Mucosa of descending colon (tissue), 3 donors: ENCODE measurements at regions not wholly inside any gene's neighbourhood (a gene's known extent, or its start where the extent isn't known, plus 50 kb on each side); places are given as distances from the start of the nearest gene placed in this dataset.

Experiments
- ATAC-seq: fragments of 200-7000 bp; cut with Tn5 transposase; one replicate; pipeline ENCODE4 v1.9.1; 2020; ENCODE audit warnings: mild to moderate bottlenecking, moderate library complexity
- DNase-seq, 3 donors: peaks; one replicate each; pipeline ENCODE4 v3.0.0-alpha.2; 2020
- H3K36me3 ChIP-seq: fragments of 200-600 bp; one replicate; pipeline ENCODE4 v1.8.0; 2021; ENCODE audit warnings: low read depth, mild to moderate bottlenecking
- H3K4me1 ChIP-seq: fragments of 200-600 bp; one replicate; pipeline ENCODE4 v1.8.0; 2021; ENCODE audit warnings: low read depth, mild to moderate bottlenecking
- H3K4me3 ChIP-seq: fragments of 200-600 bp; one replicate; pipeline ENCODE4 v1.8.0; 2021; ENCODE audit warnings: mild to moderate bottlenecking
- H3K9me3 ChIP-seq: fragments of 200-600 bp; one replicate; pipeline ENCODE4 v1.8.0; 2021; ENCODE audit warnings: mild to moderate bottlenecking
- intact Hi-C, 2 donors: fragments of 100-400 bp; cut with DNase I in 1 of 2; cut with micrococcal nuclease in 1 of 2; formaldehyde crosslinking; loops; one replicate each; pipeline versions ENCODE4 v1.11.0 to v1.11.1; 2022; cut with DNase I, micrococcal nuclease
- TF ChIP-seq, protein P1 (sequence below): fragments of 200-600 bp; IDR thresholded peaks from one replicate; pipeline ENCODE4 v1.8.0; 2022; ENCODE audit warnings: antibody characterized with exemption, mild to moderate bottlenecking
- donor health status: DM: no; HTN: no; CAD: no; lungs with moderate emphysema.
- donor health status: DM: no; HTN: no; CAD: no.
- donor health status: DM: no; HTN: yes; CAD: no.

DNA sequence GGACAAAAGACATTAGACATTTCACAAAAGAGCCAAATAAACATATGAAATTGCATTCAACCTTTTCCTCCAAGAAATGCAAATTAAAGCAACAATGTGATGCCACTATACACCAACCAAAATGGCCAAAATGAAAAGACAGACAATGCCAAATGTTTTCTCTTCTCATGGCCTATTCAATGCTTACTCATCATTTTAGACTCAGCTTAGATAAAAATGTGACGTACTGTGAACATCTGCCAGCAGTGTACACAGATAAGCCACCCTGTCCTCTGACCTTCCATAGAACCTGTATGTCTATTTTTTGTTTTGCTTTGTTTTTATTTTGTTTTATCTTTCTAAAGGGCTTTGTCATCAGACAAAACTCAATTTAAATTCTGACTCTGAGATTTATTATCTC, 385.2 kb downstream of the FRK start:
- ATAC-seq (no peak), DNase-seq (no peak)
- intact Hi-C loops, result no loop called here

DNA sequence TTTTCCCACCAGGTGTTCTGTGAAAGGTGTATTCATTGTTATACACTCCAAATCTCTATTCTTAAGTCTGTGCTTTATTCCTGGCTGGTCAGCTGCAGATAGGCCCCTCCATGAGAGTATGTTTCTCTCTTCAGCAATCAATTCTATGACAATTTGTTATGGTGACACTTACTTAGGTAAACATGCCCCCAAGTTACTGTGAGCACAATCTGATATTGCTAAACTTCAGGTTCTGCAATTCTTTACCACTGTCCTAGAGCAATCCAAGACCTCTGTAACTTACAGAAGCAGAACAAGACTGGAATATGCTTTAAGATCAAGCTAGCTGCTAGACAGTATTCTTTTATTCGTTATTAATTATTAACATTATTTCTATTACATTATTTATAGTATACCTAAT, 391.9 kb downstream of the FRK start:
- intact Hi-C loops, result no loop called here
- no peak for ATAC-seq
- Histone ChIP-seq H3K9me3 (no peaks in the 10 kb centered on the region), H3K36me3 (no peaks in the 10 kb centered on the region), H3K4me1 (no peaks in the 10 kb centered on the region), H3K4me3 (no peak overlapping the region)
- TF ChIP-seq, protein P1, sequence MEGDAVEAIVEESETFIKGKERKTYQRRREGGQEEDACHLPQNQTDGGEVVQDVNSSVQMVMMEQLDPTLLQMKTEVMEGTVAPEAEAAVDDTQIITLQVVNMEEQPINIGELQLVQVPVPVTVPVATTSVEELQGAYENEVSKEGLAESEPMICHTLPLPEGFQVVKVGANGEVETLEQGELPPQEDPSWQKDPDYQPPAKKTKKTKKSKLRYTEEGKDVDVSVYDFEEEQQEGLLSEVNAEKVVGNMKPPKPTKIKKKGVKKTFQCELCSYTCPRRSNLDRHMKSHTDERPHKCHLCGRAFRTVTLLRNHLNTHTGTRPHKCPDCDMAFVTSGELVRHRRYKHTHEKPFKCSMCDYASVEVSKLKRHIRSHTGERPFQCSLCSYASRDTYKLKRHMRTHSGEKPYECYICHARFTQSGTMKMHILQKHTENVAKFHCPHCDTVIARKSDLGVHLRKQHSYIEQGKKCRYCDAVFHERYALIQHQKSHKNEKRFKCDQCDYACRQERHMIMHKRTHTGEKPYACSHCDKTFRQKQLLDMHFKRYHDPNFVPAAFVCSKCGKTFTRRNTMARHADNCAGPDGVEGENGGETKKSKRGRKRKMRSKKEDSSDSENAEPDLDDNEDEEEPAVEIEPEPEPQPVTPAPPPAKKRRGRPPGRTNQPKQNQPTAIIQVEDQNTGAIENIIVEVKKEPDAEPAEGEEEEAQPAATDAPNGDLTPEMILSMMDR, result no peak
- DNase-seq, result no peak

More for the DNA sequence above, 385.2 kb downstream of the FRK start:
- Histone ChIP-seq H3K36me3 (no peaks in the 10 kb centered on the region), H3K4me1 (no peaks in the 10 kb centered on the region), H3K9me3 (no peaks in the 10 kb centered on the region), H3K4me3 (no peak overlapping the region)
- TF ChIP-seq, protein P1, result no peak

GRCh38 chr6:115668211-115668610, 392.5 kb downstream of the FRK start:
- no peak overlapping the region for H3K4me3 ChIP-seq
- no peak for ATAC-seq
- no peaks in the 10 kb centered on the region for H3K4me1 ChIP-seq
- TF ChIP-seq, protein P1, result no peak
- no peaks in the 10 kb centered on the region for H3K9me3 ChIP-seq
- no peak for DNase-seq
- intact Hi-C loops, result no loop called here
- H3K36me3 ChIP-seq, result no peaks in the 10 kb centered on the region

GRCh38 chr6:115667478-115668026, 393.1 kb downstream of the FRK start:
- Histone ChIP-seq H3K4me1 (no peaks in the 10 kb centered on the region), H3K9me3 (no peaks in the 10 kb centered on the region), H3K36me3 (no peaks in the 10 kb centered on the region), H3K4me3 (no peak overlapping the region)
- intact Hi-C loops, result no loop called here
- TF ChIP-seq, protein P1, result no peak
- DNase-seq (no peak), ATAC-seq (no peak)

GRCh38 chr6:115666997-115667396, 393.7 kb downstream of the FRK start:
- H3K9me3 ChIP-seq, result no peaks in the 10 kb centered on the region
- intact Hi-C loops, result no loop called here
- no peak overlapping the region for H3K4me3 ChIP-seq
- H3K4me1 ChIP-seq, result no peaks in the 10 kb centered on the region
- TF ChIP-seq, protein P1, result no peak
- ATAC-seq (no peak), DNase-seq (no peak)
- no peaks in the 10 kb centered on the region for H3K36me3 ChIP-seq

DNA sequence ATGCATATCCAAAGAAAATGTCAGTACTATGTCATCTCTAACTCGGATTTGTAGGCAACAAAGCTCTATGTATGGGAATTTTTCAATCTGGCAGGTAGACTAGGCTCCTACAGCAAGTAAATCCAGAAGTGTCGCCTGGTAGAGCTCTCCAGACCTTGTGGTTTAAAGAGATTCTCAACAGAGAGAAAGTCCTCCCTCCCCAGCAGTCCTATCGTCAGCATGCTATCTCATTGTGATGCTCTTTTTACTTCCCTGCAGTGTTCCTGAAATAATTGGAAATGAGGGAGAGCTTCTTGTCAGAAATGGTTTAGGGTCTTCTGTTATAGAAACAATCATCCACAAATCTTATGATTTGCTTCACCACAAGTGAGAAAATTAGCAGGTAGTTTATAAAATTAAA, 395.4 kb downstream of the FRK start:
- TF ChIP-seq, protein P1, result no peak
- Histone ChIP-seq H3K9me3 (no peaks in the 10 kb centered on the region), H3K36me3 (no peaks in the 10 kb centered on the region), H3K4me3 (no peak overlapping the region), H3K4me1 (no peaks in the 10 kb centered on the region)
- ATAC-seq, result no peak
- no peak for DNase-seq
- intact Hi-C loops, result no loop called here
